Cardiac fibroblast (primary cell): ENCODE measurements at regions not wholly inside any gene's neighbourhood (a gene's known extent, or its start where the extent isn't known, plus 50 kb on each side); places are given as distances from the start of the nearest gene placed in this dataset.

Experiments used
- DNase-seq, 2 donors: peaks; one replicate each; pipeline versions ENCODE4 v3.0.0 to v3.0.0-alpha.2; 2010; ENCODE audit warnings: low read depth in 2 of 2
- H3K4me3 ChIP-seq, 2 donors: replicated peaks in 1 of 2; 1 replicate in 1 of 2; 2 replicates in 1 of 2; pipeline ENCODE4 v1.5.1; 2011; ENCODE audit warnings: low read depth in 2 of 2, low read length in 2 of 2, mild to moderate bottlenecking in 2 of 2, moderate library complexity in 1 of 2
- CTCF ChIP-seq: IDR thresholded peaks from one replicate; pipeline ENCODE4 v1.5.1; 2011; ENCODE audit warnings: low read depth, mild to moderate bottlenecking, low read length, inconsistent platforms

DNA sequence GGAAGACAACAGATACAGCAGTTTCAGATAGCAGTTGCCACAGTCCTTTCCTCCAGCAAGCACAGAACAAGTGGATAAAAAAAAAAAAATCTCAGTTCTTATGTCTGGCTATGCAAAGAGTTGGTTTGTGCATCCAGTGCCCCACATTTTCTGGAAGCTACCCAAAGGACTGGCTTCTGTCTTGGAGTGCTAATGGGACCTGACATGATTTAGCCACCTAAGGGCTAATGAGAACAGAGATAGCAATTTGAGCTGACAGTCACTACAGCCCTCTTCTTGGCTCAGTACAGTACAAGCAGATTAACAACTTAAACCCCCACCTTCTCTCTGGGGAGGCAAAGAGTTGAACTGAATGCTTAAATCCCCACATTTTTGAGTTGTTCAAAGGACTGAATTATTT lies 976.8 kb downstream of the TBC1D32 start:
- no peak for TF ChIP-seq CTCF
- no peak overlapping the region for H3K4me3 ChIP-seq
- DNase-seq, result peak in 1 of 2 donors; percentile 25

- TF ChIP-seq CTCF, result no peak
- peak; percentile 48 to 59 for DNase-seq
- H3K4me3 ChIP-seq, result no peak overlapping the region
Observed at GRCh38 chr6:120355822-120356221, 978.5 kb downstream of the TBC1D32 start.

GRCh38 chr6:120354452-120355098 lies 979.7 kb downstream of the TBC1D32 start:
- no peak overlapping the region for H3K4me3 ChIP-seq
- peak in 1 of 2 donors; percentile 28 for DNase-seq
- TF ChIP-seq CTCF, result no peak

- no peak for TF ChIP-seq CTCF
- H3K4me3 ChIP-seq, result no peak overlapping the region
- DNase-seq, result no peak
Observed at GRCh38 chr6:120352491-120352890, 981.8 kb downstream of the TBC1D32 start.

DNA sequence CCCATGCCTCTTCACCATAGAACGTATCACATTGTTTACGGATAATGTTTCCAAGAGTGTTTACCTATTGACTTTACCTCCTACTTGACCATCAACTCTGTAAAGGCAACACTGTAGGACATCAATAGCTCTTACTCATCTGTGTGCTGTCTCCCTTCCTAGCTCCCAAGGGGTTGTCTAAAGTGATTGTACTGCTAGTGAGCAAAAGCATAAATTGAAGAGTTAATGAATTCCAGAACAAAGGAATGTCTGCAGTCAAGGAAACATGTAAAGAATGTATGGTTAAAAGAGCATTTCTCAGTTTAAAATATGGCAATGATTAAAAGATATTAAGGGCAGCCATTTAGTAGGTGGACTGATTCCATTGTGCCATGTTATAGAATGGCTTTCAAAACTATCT lies 985.4 kb downstream of the TBC1D32 start:
- TF ChIP-seq CTCF, result no peak
- no peak for DNase-seq

GRCh38 chr6:120328521-120328920 lies 979.0 kb upstream of the MAN1A1 start:
- TF ChIP-seq CTCF, result no peak
- no peak overlapping the region for H3K4me3 ChIP-seq
- no peak for DNase-seq

More for the DNA sequence above, 985.4 kb downstream of the TBC1D32 start:
- no peak overlapping the region for H3K4me3 ChIP-seq

DNA sequence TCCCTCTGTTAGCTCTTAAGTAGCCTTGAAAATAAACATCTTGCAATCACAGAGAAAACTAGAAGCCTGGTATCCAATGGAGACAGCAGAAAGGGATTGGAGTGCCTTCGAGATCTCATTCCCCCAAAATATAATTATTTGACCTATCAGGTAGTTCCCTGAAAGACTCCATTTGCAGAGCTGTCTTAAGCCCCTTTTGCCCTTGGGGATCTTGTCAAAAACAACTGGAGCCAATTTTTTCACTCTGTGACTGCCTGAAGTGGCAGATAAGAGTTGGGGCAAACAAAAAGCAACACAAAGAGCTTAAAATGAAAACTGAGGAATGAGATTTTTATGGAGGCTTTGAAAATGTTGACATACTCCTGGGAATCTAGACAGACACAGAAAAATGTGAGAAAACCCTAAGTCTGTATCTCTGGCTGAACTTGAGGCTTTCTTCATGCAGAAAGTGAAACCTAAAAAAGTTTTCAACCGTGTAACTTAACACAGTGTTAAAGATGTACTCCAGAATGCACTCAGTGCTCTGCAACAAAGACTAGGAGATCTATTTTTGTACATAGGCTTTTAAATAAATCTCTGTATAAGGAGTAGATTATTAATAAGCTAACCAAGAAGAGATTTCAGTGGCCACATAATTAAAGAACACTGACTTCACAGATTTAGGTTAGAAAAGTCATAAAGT lies 971.1 kb upstream of the MAN1A1 start:
- no peak for TF ChIP-seq CTCF
- DNase-seq, result peak in 1 of 2 donors; percentile 11
- H3K4me3 ChIP-seq, result no peak overlapping the region
